ENCODE measurements at regions not wholly inside any gene's neighbourhood (a gene's known extent, or its start where the extent isn't known, plus 50 kb on each side); places are given as distances from the start of the nearest gene placed in this dataset.

DNA sequence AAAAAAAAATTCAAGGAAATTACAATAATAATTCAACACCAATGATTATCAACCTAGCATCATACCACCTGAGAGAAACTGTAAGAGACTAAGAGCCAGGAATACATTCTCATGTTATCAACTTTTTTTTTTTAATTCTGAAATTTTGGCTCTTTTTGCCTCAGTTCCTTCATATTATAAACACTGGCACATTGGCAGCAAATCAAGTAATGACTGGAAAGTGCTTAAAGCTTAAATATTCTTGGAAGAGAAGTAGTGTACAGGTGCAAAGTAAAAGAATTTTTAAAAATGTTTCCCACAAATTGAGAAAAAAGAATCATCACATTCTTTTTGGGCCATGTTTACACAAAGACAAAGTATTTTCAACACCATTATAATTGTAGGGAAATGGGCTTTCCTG lies 296.9 kb upstream of the SOX5 start (continued):
- no peak for TF ChIP-seq CLOCK (CRISPR knock-in tag; IDR thresholded peaks at IDR 0.05; ENCODE audit: borderline replicate concordance)
- no peak for TF ChIP-seq SMC3 (conservative IDR thresholded peaks at IDR 0.05; ENCODE audit: insufficient read depth, low read depth, low read length)
- TF ChIP-seq, protein P1, sequence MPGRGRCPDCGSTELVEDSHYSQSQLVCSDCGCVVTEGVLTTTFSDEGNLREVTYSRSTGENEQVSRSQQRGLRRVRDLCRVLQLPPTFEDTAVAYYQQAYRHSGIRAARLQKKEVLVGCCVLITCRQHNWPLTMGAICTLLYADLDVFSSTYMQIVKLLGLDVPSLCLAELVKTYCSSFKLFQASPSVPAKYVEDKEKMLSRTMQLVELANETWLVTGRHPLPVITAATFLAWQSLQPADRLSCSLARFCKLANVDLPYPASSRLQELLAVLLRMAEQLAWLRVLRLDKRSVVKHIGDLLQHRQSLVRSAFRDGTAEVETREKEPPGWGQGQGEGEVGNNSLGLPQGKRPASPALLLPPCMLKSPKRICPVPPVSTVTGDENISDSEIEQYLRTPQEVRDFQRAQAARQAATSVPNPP (IDR thresholded peaks at IDR 0.05; ENCODE audit: borderline replicate concordance, insufficient read depth, insufficient read length): no peak
- no peak for TF ChIP-seq CAMTA2 (CRISPR knock-in tag; conservative IDR thresholded peaks at IDR 0.05)
- TF ChIP-seq, protein P2, sequence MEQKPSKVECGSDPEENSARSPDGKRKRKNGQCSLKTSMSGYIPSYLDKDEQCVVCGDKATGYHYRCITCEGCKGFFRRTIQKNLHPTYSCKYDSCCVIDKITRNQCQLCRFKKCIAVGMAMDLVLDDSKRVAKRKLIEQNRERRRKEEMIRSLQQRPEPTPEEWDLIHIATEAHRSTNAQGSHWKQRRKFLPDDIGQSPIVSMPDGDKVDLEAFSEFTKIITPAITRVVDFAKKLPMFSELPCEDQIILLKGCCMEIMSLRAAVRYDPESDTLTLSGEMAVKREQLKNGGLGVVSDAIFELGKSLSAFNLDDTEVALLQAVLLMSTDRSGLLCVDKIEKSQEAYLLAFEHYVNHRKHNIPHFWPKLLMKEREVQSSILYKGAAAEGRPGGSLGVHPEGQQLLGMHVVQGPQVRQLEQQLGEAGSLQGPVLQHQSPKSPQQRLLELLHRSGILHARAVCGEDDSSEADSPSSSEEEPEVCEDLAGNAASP (IDR thresholded peaks at IDR 0.05): no peak
- no peak for TF ChIP-seq PRPF4 (IDR thresholded peaks at IDR 0.05; ENCODE audit: insufficient read depth, low read depth, low read length, poor library complexity, severe bottlenecking)
- TF ChIP-seq ZNF830 (CRISPR knock-in tag; IDR thresholded peaks at IDR 0.05): no peak
- no peak for TF ChIP-seq ZNF695 (CRISPR knock-in tag; IDR thresholded peaks at IDR 0.05)
- TF ChIP-seq ESRRB (CRISPR knock-in tag; IDR thresholded peaks at IDR 0.05; ENCODE audit: borderline replicate concordance): no peak
